ENCODE measurements at regions not wholly inside any gene's neighbourhood (a gene's known extent, or its start where the extent isn't known, plus 50 kb on each side); places are given as distances from the start of the nearest gene placed in this dataset.

- Histone ChIP-seq H3K4me1 (ENCODE audit: control insufficient read depth, extremely low read depth, insufficient read depth, low read length) (no peaks in the 10 kb centered on the region), H3K4me2 (ENCODE audit: control insufficient read depth, extremely low read depth, insufficient read depth, low read depth, low read length) (no peak overlapping the region), H3K27me3 (ENCODE audit: control insufficient read depth, extremely low read depth, insufficient read depth, low read length) (no peaks in the 10 kb centered on the region), H3K27ac (ENCODE audit: control insufficient read depth, insufficient read depth, low read length) (no peak overlapping the region), H3K4me3 (ENCODE audit: control insufficient read depth in 2 of 3, extremely low read depth in 1 of 3, insufficient read depth in 2 of 3, low read depth in 1 of 3, low read length in 3 of 3) (no peak overlapping the region), H2AFZ (ENCODE audit: control insufficient read depth, low read length) (no peak overlapping the region), H3K9ac (ENCODE audit: control insufficient read depth, extremely low read depth, insufficient read depth, low read length) (no peak overlapping the region), H3K79me2 (ENCODE audit: control insufficient read depth, insufficient read depth, low read length) (no peaks in the 10 kb centered on the region), H4K20me1 (ENCODE audit: control insufficient read depth, extremely low read depth, insufficient read depth, low read length) (no peaks in the 10 kb centered on the region), H3K9me3 (ENCODE audit: control insufficient read depth, low read depth, low read length) (no peaks in the 10 kb centered on the region), H3K36me3 (ENCODE audit: control insufficient read depth in 2 of 2, extremely low read depth in 1 of 2, insufficient read depth in 2 of 2, low read length in 2 of 2) (no peaks in the 10 kb centered on the region), H3K9me1 (ENCODE audit: control insufficient read depth, extremely low read depth, insufficient read depth, low read length) (no peaks in the 10 kb centered on the region)
- DNase-seq (ENCODE audit: low read depth, low spot score) = no peak
- TF ChIP-seq EZH2 (IDR thresholded peaks at IDR 0.05; ENCODE audit: low read length) = no peak
- dilution Hi-C loops (cut with MboI; ENCODE audit: extremely low pct_ligation_motif_present, low sequenced_read_pairs) = no loop called here
- FAIRE-seq = no peak
Observed at GRCh38 chr4:4752025-4752424, 107.4 kb upstream of the MSX1 start.

GRCh38 chr4:4750187-4750586 lies 109.3 kb upstream of the MSX1 start:
- dilution Hi-C loops (cut with MboI; ENCODE audit: extremely low pct_ligation_motif_present, low sequenced_read_pairs) = no loop called here
- FAIRE-seq = no peak

More at GRCh38 chr4:4750187-4750586, 109.3 kb upstream of the MSX1 start:
- H2AFZ ChIP-seq (ENCODE audit: control insufficient read depth, low read length) = no peak overlapping the region
- H3K4me2 ChIP-seq (ENCODE audit: control insufficient read depth, extremely low read depth, insufficient read depth, low read depth, low read length) = no peak overlapping the region
- TF ChIP-seq EZH2 (IDR thresholded peaks at IDR 0.05; ENCODE audit: low read length) = no peak
- TF ChIP-seq CTCF (optimal IDR thresholded peaks at IDR 0.05 in 1 of 3, IDR thresholded peaks at IDR 0.05 in 1 of 3, conservative IDR thresholded peaks at IDR 0.05 in 1 of 3; ENCODE audit: extremely low read depth in 1 of 3, insufficient read depth in 2 of 3, low read length in 3 of 3) = no peak
- H3K27me3 ChIP-seq (ENCODE audit: control insufficient read depth, extremely low read depth, insufficient read depth, low read length) = no peaks in the 10 kb centered on the region
- H3K4me3 ChIP-seq (ENCODE audit: control insufficient read depth in 2 of 3, extremely low read depth in 1 of 3, insufficient read depth in 2 of 3, low read depth in 1 of 3, low read length in 3 of 3) = no peak overlapping the region
- H3K36me3 ChIP-seq (ENCODE audit: control insufficient read depth in 2 of 2, extremely low read depth in 1 of 2, insufficient read depth in 2 of 2, low read length in 2 of 2) = no peaks in the 10 kb centered on the region
- no peaks in the 10 kb centered on the region for H4K20me1 ChIP-seq (ENCODE audit: control insufficient read depth, extremely low read depth, insufficient read depth, low read length)
- H3K9me1 ChIP-seq (ENCODE audit: control insufficient read depth, extremely low read depth, insufficient read depth, low read length) = no peaks in the 10 kb centered on the region
- H3K79me2 ChIP-seq (ENCODE audit: control insufficient read depth, insufficient read depth, low read length) = no peaks in the 10 kb centered on the region
- H3K9me3 ChIP-seq (ENCODE audit: control insufficient read depth, low read depth, low read length) = peaks cover 2% of the 10 kb centered on the region
- H3K4me1 ChIP-seq (ENCODE audit: control insufficient read depth, extremely low read depth, insufficient read depth, low read length) = no peaks in the 10 kb centered on the region
- no peak overlapping the region for H3K9ac ChIP-seq (ENCODE audit: control insufficient read depth, extremely low read depth, insufficient read depth, low read length)
- no peak for DNase-seq (ENCODE audit: low read depth, low spot score)
- no peak overlapping the region for H3K27ac ChIP-seq (ENCODE audit: control insufficient read depth, insufficient read depth, low read length)
